ENCODE measurements at regions not wholly inside any gene's neighbourhood (a gene's known extent, or its start where the extent isn't known, plus 50 kb on each side); places are given as distances from the start of the nearest gene placed in this dataset.

DNA sequence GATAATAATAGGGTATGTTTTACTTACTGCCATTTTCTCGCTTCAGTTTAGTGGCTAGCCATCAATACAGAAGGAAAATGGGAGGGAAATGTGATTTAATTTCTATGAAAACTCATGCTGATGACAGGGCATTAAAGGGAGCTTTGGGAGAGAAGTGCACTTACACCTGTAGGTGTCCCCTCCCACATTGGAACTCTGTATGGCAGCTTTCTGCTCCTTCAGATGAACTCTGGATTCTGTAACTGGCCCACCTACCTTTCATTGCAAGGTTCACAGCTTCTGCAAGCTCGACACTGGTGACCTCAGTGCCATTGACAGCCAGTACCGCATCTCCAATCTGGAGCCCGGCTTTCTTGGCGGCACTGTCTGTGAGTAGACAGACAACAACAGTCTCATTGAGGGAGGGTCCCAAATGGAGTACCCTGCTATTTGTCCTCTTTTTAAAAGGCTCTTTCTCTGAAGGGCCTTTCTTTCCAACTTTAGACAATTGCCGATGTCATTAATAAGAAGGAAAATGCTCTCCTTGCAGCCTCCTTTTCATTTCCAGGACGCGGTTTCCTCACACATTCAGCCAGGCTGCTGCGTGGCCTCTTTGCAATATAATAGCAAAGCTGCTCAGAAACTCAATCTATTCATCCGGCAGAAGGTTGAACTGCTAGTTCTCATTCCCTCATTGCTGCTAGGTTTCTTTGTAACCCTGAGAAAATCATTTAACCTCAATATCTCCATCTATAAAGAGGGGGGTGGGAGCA is 63.6 kb downstream of the NUDT12 start:
- no peak for DNase-seq

DNA sequence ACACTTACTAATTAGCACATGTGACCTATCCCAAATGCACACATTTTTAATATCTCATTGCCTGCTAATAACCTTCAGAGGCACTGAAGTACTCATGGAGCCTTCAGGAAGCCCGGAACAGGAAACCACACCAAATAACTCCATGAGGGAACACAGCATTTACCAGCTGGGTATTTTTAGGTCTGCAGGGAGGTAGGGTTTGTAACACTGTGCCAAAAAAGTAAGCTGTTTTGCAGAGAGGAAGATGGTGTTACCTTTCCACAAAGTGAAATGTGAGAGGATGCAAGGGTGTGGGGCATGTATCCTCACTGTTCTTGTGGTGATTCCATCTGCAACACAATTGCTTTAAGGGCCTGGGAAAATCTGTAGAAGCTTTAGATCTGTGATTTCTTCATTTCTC is 64.4 kb downstream of the NUDT12 start:
- DNase-seq = no peak

DNA sequence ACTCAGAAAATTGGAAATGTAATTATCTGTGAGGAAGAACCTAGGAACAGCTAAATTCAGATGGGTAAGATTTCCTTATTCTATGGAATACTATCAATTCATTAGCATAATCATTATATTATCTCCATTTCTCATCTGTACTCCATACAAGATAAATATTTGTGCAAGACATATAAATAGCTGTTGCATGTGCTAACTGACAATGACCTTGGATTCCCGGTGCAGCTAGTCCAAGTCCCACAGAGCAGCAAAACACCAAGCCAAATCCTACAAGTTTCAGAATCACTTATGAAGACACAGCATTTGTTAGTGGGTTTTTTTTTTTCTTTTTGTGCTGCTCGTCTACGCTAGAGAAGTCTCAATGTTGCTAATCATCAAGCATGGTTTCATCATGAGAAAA is 64.8 kb downstream of the NUDT12 start:
- no peak for DNase-seq

DNA sequence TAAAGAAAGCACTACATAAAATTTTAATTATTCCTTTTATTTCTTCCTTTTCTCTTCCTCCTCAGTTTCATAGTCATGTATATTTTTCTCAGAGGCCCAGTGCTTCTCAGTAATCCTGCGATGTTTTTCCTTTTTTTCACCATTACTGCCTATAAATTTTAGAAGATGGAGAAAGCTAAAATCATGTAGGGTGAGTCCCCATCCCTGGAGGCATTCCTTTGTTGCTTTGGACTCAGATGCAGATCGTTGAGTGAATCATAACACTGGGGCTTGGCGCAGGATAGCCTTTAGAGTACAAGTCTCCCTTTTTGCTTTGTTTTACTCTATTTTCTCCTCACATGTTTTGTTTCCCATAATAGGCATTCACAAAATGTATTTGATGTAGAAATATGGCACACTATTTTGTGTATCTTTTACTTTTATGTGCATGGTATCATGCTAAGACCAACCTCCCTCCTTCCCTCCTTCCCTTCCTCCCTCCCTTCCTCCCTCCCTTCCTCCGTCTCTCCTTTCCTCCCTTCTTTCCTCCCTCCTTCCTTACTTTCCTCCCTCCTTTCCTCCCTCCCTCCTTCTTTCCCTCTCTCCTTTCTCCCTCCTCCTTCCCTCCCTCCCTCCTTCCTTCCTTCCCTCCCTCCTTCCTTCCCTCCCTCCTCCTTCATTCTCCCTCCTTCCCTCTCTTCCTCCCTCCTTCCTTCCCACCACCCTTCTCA is 72.4 kb downstream of the NUDT12 start:
- DNase-seq = no peak

DNA sequence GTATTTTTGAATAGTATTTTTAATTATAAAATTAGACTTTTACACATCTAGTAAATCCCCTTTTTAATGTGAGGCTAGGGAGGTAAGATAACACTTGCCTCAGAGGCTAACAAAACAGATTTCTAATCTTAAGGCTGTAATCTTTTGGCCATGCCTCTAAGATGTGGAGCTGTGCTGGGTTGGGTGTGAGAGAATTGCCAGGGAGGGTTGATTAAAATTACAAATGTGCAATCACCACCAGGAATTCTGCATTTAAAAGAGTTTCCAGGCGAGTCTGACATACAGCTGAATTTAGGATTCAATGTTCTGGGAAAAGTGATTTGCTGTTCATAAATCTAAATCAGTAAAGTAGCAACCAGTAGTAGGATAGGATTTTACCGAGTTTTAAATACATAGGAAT is 73.3 kb downstream of the NUDT12 start:
- no peak for DNase-seq

DNA sequence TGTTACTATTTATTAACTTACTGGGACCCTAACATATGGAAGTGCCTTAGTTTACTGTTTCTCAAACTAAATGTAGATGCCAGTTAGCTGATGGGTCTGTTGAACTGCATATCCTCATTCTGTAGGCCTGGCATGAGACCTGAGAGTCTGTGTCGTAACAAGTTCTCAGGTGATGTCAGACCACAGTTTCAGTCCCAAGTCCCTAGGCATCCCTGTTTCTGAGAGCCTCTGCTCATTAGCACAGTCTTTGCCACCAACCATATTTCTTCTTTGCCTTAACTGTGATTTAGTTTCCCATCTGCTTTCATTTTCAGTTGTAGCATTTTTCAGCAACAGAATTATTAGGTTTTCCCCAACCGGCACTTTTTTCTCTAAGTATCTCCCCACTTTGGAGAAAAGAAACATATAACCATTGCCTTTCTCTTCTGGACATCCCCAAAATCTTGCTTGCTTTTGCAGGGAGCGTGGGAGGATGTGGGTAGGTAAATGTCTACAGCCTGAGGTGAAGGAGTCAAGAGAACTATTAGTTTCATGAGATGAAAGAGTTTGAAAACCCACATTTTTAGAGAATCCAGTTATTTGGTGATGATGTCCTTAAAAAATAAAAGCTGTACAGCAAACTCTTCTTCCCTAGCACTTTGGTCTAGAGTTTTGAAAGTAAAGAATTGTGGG is 74.6 kb downstream of the NUDT12 start:
- DNase-seq = no peak

DNA sequence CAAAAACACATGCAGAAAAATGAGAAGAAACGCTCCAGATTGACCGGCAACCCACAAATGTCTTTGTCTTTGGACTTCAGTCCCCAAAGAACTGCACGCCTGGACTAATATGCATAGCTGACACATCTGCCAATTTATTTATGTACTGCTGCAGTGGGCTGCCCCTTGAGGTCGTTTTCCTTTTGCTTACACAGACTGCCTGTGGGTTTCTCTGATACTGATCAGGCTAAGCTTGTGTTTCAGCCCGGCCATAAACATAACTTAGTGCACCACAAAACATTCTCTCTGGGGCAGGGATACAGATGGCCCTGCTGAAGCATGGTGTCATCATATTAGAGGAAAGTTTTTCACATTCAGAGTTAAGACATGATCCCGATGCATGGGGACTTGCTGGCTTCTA is 75.4 kb downstream of the NUDT12 start:
- DNase-seq = no peak

DNA sequence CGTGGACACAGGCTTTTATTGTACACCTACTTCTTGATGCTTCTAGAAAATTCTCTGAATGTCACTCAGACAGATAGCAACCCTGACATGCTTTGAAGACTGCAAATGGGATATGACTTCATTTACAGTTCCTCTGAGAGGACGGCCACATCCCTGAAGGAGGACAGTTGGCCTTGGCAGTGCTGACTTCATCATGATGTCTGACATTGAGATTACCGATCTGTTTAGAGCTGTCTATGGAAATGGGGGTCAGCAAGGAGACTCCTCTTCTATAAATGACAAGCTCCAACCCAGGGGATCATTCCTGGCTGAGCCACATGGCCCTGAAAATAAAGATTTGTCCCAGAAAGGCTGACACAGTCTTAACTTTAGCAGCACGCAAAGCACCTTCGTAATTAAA is 75.8 kb downstream of the NUDT12 start:
- DNase-seq = no peak

DNA sequence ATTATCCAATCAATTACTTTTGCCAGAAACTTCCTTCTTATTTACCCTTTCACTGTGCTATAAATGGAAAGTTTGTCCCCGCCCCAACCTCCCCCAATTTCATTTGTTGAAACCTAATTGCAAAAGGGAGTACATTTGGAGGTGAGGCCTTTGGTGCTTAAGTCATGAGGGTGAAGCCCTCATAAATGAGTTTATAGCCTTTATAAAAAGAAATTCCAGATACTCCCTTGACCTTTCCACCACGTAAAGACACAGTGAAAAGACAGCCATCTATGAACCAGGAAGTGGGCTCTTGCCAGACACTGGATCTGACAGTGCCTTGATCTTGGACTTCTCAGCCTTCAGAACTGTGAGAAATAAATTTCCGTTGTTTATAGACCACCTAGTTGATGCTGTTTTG is 82.3 kb downstream of the NUDT12 start:
- DNase-seq = no peak

DNA sequence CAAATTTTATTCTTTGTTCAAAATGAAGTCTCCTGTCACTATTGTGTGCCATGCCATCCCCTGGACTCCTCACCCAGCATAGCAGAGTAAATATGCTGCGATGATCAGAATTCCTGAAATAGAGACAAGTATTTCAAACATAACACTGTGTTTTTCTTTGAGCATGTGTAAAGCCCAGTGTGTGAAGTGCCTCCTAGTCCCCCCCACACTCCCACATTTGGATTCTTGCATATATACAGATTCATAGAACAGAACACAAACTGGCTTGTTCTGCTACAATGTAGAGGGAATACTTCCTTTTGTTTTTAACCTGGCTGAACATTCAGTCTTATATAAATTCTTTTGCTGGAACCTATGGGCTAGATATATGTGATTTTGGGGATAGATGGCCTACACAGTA is 84.9 kb downstream of the NUDT12 start:
- no peak for DNase-seq

DNA sequence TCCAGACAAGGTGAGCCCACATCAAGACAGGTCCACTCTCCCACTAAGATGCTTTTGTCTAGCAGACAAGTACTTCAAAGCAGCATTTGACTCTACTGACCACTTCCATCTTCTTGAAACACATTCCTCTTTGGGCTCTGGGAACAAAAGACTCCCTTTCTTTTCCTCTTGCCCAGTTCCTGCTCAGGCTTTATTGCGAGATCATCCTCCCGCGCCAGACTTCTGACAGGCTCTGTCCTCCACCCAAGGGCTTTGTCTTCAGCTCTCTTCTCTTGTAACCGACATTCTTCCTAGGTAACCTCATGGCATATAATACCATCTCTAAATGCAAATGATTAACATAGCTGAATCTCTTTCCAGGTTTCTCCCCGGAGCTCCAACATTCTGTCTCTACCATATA is 85.8 kb downstream of the NUDT12 start:
- no peak for DNase-seq

DNA sequence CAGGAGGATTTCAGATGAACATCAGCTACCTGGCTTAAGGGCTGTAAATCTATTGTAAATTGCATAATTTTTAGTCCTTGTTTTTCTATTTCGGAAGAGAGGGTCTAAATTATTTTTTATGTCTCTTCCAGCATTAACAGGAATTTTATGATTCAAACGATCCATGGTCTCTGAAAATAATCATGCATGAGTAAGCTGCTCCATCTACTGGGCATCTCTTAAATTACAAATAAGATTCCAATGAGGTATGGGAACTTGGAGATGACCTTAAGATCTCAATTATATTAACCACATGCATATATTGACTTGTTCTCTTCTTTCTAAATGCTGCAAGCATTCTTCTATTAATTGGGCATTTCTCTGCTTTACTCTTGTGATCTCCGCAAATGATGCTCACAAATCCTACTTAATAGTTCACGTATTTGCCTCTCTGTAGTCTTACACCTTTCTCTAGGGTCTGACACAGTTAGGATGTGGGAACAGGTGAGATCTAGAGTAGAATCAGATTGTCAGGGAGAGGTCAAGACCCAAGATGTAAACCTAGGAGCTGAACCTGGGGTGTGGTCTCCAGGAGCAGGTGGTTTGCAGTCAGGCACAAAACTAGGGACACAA is 86.9 kb downstream of the NUDT12 start:
- peak; percentile 67 for DNase-seq

DNA sequence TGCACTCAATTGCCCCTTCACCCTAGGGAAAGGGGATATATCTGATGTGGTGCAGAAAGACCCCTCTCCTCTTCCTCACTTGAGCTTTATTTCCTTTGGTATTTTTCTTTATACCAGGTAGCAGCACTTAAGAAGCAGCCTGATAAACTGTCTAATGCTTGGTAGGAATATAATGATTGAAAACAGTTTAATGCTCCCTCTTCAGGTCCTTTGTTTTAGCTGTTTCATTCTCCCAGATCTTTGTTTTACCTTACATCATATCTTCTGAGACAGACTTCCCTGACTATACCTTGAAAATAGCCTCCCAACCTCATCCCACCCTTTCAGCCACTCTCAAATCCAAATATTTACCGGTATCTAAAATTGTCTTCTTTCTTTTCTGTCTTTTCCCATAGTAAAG is 87.9 kb downstream of the NUDT12 start:
- DNase-seq = no peak

DNA sequence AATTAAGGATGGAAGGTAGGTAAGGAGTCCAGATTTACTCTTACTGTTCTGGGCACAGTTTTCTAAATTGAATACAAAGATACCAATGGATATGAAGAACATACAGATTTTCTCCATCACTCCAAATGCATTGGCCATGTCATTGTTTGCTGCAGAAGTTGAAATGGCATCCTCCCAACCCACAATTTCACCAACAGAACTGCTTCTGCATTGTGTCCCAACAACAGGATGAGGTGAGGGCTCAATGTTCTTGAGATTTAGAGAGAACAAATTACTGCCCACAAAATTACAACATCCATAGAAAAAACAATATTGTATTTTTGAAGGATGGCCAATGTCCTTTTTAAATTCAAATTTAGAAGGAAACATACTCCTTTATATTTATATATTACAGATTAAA is 88.9 kb downstream of the NUDT12 start:
- no peak for DNase-seq

DNA sequence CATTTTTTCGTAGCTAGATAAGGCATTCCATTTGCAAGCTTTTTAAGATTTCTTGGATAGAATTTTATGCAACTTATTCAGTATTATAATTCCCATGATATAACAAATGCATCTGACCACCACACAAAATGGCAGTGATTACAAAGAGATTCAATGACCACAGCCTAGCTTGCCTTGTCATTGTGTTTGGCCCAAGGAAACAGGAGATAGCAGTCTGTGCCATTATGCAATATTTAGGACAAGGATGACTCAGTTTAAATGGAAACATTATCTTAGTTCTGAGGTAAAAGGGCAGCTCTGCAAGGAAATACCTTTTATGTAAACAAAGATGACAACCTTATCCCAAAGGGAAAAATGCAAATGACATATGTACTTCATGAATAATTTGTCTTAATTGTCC is 89.8 kb downstream of the NUDT12 start:
- DNase-seq = no peak

DNA sequence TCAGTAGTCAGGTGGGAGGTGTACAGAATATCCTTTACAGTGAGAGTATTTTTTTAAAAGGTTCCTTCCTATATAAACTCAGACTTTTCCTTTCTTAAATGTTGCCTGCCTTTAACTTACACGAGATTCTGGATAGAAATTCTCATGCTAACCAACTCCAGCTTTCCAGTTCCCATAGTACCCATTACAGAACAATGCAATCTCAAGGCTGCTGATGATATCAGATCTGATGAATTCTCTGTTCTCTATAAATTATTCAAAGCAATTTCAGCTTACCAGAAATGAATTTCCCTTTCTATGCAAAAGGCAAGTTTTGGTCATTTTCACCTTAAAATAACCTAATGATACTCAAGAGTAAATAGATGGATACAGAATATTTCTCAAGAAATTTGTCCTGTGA is 90.3 kb downstream of the NUDT12 start:
- no peak for DNase-seq

DNA sequence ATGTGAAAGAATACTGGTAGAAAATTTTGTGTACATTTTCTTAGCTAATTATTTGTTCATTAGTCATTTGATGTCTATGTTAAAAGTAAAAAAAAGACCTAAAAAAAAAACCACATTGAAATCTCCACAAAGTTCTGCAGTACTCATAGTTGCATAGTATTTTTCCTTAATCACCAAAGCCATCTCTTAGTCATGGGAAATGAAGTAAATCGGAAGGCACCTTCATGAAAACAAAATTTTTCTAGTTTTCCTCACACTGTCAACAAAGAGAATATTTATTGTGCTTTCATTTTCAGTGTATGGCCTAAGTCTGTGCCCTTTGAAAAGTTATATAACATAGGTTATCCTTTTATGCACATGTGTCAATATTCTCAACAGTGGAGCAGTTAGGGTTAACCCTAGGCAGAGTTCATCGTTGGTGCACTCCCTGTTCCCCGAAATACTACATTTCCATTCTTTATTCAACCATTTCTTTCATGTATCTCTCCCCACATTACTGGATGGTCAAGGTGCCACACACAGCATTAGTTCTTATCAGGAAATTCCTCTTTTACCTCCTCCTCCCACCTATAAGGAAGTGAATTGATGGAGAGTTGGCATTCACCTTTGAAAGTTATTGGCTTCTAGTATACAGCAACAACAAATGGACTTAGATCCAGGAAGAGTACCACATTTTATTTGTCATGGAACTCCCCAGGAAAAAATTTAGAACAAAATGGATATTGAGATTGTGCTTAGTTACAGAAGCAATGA is 93.1 kb downstream of the NUDT12 start:
- DNase-seq = no peak

DNA sequence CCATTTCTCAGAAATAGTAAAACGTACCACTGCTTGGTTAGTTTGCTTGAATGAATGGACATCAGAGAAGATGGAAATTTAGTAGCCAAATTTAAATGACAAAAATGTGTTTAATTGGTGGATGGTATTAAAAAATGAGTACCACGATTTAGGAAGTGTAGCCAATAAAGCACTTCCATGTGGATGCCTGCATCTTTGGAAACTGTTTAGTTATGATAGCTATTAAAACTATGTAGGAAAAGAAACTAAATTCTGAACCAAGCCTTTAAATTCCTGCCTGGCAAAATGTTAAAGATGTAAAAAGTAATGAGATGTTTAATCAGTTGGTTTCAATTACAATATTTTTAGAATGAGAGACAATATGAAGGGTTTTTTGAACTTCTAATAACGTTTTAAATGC is 94.8 kb downstream of the NUDT12 start:
- no peak for DNase-seq

DNA sequence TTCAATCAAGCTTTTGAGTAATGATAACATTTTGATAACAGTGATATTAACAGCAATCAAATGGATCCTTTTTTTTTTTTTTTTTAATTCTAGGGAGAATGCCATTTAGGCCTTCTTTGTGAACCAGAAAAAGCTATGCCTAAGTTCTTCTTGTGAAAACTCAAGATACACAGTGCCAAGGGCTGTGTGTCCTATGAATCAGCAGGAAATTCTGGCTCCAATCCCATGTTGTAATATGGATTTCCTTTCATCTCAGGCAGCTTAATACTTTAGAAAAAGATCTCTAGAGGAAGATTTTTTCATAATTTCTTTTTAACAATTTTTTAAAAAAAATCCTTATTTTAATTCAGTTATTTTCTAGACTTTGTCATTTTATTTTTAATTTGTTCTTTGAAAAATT is 96.1 kb downstream of the NUDT12 start:
- DNase-seq = no peak

DNA sequence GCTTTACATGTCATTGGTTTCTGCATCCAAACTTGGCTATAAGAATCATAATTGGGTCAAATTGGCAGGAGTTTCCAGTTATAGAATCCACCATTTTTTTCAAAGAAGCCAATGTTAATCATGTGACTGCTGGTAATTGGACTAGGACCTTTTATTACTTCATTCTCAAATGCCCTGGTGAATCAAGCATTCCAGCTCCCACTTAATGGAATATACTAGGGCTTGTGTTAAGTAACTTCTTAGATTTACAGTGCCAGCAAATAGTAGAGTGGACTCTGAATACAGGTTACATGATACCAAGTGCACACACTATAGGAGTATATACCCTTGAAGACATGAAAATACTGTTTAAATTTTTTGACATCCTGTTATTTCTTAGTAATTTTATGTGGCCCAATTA is 96.7 kb downstream of the NUDT12 start:
- DNase-seq = no peak

DNA sequence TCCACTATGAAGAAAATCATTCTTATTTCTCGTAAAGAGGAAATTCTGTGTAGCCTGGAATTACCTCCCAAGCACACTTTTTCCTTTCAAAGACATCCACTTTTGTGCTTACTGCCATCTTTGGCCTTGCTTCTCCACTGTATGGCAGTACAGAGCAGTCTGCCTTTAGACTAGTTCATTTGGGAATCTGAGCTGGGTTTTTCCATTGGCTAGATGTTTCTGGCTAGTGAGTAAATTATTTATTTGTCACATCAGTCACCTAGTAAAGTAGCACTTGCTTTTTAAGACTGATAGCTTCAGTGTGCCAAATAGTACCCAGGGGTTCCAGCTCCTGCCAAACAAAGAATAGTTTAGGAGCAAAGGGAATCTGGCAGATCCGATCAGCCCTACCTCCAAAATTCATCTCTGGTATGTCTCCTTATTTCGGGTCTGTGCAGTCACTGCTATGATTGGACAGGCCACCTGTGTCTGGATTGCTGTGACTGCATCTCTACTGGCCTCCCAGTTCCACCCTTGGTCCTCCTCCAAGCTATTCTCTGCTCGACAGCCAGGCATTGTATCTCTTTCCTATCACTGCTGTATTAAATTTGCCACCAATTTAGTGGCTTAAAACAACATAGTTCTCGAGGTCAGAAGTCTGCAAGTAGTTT is 97.6 kb downstream of the NUDT12 start:
- no peak for DNase-seq

DNA sequence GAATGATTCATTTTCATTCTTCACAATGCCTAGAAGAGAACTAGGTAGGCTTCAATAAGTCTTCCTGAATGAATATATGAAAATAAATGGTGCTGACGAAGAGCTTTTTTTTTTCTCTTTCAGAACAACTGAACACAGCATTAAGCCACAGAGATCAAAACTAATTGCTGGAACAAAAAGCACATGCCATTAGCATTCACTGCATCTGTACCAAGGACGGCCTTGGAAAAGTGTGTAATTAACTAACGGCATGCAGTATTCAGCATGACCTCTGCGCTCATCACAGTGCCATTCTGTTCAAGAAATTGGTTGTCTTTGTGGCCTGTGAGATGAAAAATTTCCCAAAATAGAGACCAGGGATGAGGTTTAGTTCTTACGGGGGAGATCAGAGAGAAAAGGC is 99.3 kb downstream of the NUDT12 start:
- DNase-seq = no peak

DNA sequence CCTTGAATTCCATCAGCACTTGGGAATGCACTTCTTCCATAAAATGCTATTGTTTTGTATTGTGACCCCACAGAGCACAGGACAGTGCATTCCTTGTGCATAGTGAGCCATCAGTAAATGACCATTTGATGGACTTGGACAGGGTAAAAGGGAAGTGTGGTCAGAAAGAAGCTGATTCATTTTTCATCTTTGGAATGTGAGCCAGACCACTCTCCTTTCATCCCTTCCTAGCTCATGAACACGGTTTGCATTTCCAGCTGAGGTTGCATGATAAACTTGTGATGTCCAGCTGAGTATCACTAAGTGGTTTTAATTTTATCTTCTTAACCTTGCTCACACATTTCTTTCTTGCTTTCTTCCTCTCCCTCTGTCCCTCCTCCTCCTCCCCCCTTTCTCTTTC is 101.3 kb downstream of the NUDT12 start:
- no peak for DNase-seq
